SK-N-SH treated with all-trans-retinoic acid at 6 μM for 48 hours (cell line): ENCODE measurements at regions not wholly inside any gene's neighbourhood (a gene's known extent, or its start where the extent isn't known, plus 50 kb on each side); places are given as distances from the start of the nearest gene placed in this dataset.

ENCODE experiments used
- ATAC-seq: fragments of 200-7000 bp; cut with Tn5 transposase; 3 replicates; pipeline ENCODE4 v1.9.1; 2020; ENCODE audit warnings: mild to moderate bottlenecking, moderate library complexity
- ARNTL ChIP-seq: fragments of 450-650 bp; formaldehyde crosslinking; IDR thresholded peaks from 2 replicates; pipeline ENCODE4 v1.5.0; 2020; ENCODE audit warnings: low read depth, mild to moderate bottlenecking, moderate library complexity, borderline replicate concordance
- BACH2 ChIP-seq: fragments of 250-450 bp; sonication (Bioruptor Pico); IDR thresholded peaks from 2 replicates; pipeline ENCODE4 v1.9.0; 2021; ENCODE audit warnings: mild to moderate bottlenecking, borderline replicate concordance
- CSDC2 ChIP-seq: fragments of 250-450 bp; sonication (Bioruptor Pico); IDR thresholded peaks from 2 replicates; pipeline ENCODE4 v1.5.0; 2020; ENCODE audit warnings: mild to moderate bottlenecking, moderate library complexity
- ESRRG ChIP-seq: fragments of 250-450 bp; sonication (Bioruptor Pico); IDR thresholded peaks from 2 replicates; pipeline ENCODE4 v1.6.1; 2021; ENCODE audit warnings: mild to moderate bottlenecking
- GLIS3 ChIP-seq: fragments of 250-450 bp; sonication (Bioruptor Pico); IDR thresholded peaks from 2 replicates; pipeline ENCODE4 v1.5.0; 2020; ENCODE audit warnings: mild to moderate bottlenecking, moderate library complexity
- ISL1 ChIP-seq: fragments of 250-450 bp; sonication (Bioruptor Pico); IDR thresholded peaks from 2 replicates; pipeline ENCODE4 v2.1.2; 2022; ENCODE audit warnings: mild to moderate bottlenecking, moderate library complexity
- OSR1 ChIP-seq: fragments of 250-450 bp; sonication (Bioruptor Pico); IDR thresholded peaks from 2 replicates; pipeline ENCODE4 v1.8.0; 2022; ENCODE audit warnings: moderate library complexity, mild to moderate bottlenecking, inconsistent platforms
- PPARA ChIP-seq: fragments of 250-450 bp; sonication (Bioruptor Pico); IDR thresholded peaks from 2 replicates; pipeline ENCODE4 v1.5.0; 2020; ENCODE audit warnings: mild to moderate bottlenecking, borderline replicate concordance
- SNAI2 ChIP-seq: fragments of 250-450 bp; sonication (Bioruptor Pico); IDR thresholded peaks from 2 replicates; pipeline ENCODE4 v1.5.0; 2020; ENCODE audit warnings: mild to moderate bottlenecking, moderate library complexity
- TCF4 ChIP-seq: fragments of 250-450 bp; sonication (Bioruptor Pico); IDR thresholded peaks from 2 replicates; pipeline ENCODE4 v1.8.0; 2021; ENCODE audit warnings: mild to moderate bottlenecking, moderate library complexity, borderline replicate concordance
- TOX ChIP-seq: fragments of 250-450 bp; sonication (Bioruptor Pico); IDR thresholded peaks from 2 replicates; pipeline ENCODE4 v1.8.0; 2021; ENCODE audit warnings: mild to moderate bottlenecking, moderate library complexity, borderline replicate concordance
- ZC3H10 ChIP-seq: fragments of 250-450 bp; sonication (Bioruptor Pico); IDR thresholded peaks from 2 replicates; pipeline ENCODE4 v1.5.1; 2021; ENCODE audit warnings: mild to moderate bottlenecking, moderate library complexity
- ZFP3 ChIP-seq: fragments of 250-450 bp; sonication (Bioruptor Pico); IDR thresholded peaks from 2 replicates; pipeline ENCODE4 v1.5.0; 2020; ENCODE audit warnings: mild to moderate bottlenecking, moderate library complexity
- ZFP30 ChIP-seq: fragments of 450-650 bp; formaldehyde crosslinking; IDR thresholded peaks from 2 replicates; pipeline ENCODE4 v1.5.0; 2022; ENCODE audit warnings: mild to moderate bottlenecking, moderate library complexity
- ZNF565 ChIP-seq: fragments of 450-650 bp; formaldehyde crosslinking; conservative IDR thresholded peaks from 2 replicates; pipeline ENCODE4 v1.5.0; 2020; ENCODE audit warnings: low read depth, mild to moderate bottlenecking, moderate library complexity
- ZNF70 ChIP-seq: fragments of 450-650 bp; formaldehyde crosslinking; IDR thresholded peaks from 2 replicates; pipeline ENCODE4 v1.5.0; 2020; ENCODE audit warnings: mild to moderate bottlenecking, moderate library complexity
- ZNF8 ChIP-seq: fragments of 450-650 bp; formaldehyde crosslinking; IDR thresholded peaks from 2 replicates; pipeline ENCODE4 v1.5.0; 2020; ENCODE audit warnings: mild to moderate bottlenecking, moderate library complexity
- TF ChIP-seq, protein P1 (sequence below): fragments of 250-450 bp; sonication (Bioruptor Pico); IDR thresholded peaks from 2 replicates; pipeline ENCODE4 v1.5.0; 2020; ENCODE audit warnings: mild to moderate bottlenecking, moderate library complexity
- TF ChIP-seq, protein P2 (sequence below): fragments of 250-450 bp; sonication (Bioruptor Pico); IDR thresholded peaks from 2 replicates; pipeline ENCODE4 v1.8.0; 2021; ENCODE audit warnings: low read depth, mild to moderate bottlenecking, moderate library complexity, borderline replicate concordance
- TF ChIP-seq, protein P3 (sequence below): fragments of 250-450 bp; sonication (Bioruptor Pico); IDR thresholded peaks from 2 replicates; pipeline ENCODE4 v1.8.0; 2020; ENCODE audit warnings: mild to moderate bottlenecking, moderate library complexity, borderline replicate concordance
- TF ChIP-seq, protein P4 (sequence below): fragments of 250-450 bp; sonication (Bioruptor Pico); IDR thresholded peaks from 2 replicates; pipeline ENCODE4 v1.5.1; 2021; ENCODE audit warnings: mild to moderate bottlenecking, moderate library complexity

DNA sequence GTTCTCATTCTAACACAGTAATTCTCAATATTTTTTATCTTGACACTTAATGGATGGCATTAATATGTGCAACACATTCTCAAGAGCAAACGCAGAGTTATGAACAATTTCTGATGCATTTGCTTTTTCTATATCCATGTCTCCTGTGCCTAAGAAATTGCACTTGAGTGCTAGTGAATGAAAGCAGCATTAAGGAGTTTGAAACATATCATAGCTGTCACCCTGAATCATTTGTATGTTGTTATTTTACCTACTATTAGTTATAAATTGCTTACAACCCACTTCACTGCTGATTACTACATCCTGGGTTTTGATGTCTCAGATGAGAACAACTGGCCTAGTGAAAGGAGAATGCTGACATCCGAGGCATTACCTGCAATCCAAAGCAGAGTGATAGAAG, 387.3 kb downstream of the RASEF start (continued):
- TF ChIP-seq SNAI2 (no peak), TOX (no peak), ISL1 (no peak)

DNA sequence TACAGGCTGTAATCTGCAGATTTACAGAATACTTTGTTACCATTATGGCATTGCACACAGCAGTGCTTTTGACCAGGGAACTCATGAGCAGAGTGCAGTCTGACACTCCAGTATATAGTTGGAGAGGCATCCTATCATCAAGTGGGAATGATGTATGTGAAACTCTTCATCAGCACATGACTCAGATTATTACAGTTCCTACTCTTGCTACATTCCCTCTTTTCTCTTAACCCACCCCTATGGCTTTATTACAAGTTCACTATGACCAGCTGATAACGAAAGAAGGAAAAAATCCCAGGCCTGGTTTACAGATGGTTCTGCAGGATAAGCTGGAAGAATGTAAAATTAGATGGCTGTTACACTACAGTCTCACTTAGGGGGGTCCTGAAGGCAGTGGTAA, 385.9 kb downstream of the RASEF start:
- no peak for ATAC-seq
- no peak for TF ChIP-seq ISL1
- no peak for TF ChIP-seq ZNF565 (CRISPR knock-in tag)
- no peak for TF ChIP-seq CSDC2 (CRISPR knock-in tag)
- TF ChIP-seq, protein P1, sequence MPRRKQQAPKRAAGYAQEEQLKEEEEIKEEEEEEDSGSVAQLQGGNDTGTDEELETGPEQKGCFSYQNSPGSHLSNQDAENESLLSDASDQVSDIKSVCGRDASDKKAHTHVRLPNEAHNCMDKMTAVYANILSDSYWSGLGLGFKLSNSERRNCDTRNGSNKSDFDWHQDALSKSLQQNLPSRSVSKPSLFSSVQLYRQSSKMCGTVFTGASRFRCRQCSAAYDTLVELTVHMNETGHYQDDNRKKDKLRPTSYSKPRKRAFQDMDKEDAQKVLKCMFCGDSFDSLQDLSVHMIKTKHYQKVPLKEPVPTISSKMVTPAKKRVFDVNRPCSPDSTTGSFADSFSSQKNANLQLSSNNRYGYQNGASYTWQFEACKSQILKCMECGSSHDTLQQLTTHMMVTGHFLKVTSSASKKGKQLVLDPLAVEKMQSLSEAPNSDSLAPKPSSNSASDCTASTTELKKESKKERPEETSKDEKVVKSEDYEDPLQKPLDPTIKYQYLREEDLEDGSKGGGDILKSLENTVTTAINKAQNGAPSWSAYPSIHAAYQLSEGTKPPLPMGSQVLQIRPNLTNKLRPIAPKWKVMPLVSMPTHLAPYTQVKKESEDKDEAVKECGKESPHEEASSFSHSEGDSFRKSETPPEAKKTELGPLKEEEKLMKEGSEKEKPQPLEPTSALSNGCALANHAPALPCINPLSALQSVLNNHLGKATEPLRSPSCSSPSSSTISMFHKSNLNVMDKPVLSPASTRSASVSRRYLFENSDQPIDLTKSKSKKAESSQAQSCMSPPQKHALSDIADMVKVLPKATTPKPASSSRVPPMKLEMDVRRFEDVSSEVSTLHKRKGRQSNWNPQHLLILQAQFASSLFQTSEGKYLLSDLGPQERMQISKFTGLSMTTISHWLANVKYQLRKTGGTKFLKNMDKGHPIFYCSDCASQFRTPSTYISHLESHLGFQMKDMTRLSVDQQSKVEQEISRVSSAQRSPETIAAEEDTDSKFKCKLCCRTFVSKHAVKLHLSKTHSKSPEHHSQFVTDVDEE, result no peak
- TF ChIP-seq OSR1 (CRISPR knock-in tag), result no peak
- no peak for TF ChIP-seq ZFP3 (CRISPR knock-in tag)
- no peak for TF ChIP-seq GLIS3 (CRISPR knock-in tag)
- no peak for TF ChIP-seq TOX
- no peak for TF ChIP-seq ZC3H10 (CRISPR knock-in tag)
- no peak for TF ChIP-seq ZNF70 (CRISPR knock-in tag)
- TF ChIP-seq ARNTL, result no peak
- TF ChIP-seq BACH2 (CRISPR knock-in tag), result no peak
- TF ChIP-seq, protein P2, sequence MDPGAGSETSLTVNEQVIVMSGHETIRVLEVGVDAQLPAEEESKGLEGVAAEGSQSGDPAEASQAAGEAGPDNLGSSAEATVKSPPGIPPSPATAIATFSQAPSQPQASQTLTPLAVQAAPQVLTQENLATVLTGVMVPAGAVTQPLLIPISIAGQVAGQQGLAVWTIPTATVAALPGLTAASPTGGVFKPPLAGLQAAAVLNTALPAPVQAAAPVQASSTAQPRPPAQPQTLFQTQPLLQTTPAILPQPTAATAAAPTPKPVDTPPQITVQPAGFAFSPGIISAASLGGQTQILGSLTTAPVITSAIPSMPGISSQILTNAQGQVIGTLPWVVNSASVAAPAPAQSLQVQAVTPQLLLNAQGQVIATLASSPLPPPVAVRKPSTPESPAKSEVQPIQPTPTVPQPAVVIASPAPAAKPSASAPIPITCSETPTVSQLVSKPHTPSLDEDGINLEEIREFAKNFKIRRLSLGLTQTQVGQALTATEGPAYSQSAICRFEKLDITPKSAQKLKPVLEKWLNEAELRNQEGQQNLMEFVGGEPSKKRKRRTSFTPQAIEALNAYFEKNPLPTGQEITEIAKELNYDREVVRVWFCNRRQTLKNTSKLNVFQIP (CRISPR knock-in tag), result no peak
- TF ChIP-seq ESRRG (CRISPR knock-in tag), result no peak
- TF ChIP-seq, protein P3, sequence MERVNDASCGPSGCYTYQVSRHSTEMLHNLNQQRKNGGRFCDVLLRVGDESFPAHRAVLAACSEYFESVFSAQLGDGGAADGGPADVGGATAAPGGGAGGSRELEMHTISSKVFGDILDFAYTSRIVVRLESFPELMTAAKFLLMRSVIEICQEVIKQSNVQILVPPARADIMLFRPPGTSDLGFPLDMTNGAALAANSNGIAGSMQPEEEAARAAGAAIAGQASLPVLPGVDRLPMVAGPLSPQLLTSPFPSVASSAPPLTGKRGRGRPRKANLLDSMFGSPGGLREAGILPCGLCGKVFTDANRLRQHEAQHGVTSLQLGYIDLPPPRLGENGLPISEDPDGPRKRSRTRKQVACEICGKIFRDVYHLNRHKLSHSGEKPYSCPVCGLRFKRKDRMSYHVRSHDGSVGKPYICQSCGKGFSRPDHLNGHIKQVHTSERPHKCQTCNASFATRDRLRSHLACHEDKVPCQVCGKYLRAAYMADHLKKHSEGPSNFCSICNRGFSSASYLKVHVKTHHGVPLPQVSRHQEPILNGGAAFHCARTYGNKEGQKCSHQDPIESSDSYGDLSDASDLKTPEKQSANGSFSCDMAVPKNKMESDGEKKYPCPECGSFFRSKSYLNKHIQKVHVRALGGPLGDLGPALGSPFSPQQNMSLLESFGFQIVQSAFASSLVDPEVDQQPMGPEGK (CRISPR knock-in tag), result no peak
- TF ChIP-seq, protein P4, sequence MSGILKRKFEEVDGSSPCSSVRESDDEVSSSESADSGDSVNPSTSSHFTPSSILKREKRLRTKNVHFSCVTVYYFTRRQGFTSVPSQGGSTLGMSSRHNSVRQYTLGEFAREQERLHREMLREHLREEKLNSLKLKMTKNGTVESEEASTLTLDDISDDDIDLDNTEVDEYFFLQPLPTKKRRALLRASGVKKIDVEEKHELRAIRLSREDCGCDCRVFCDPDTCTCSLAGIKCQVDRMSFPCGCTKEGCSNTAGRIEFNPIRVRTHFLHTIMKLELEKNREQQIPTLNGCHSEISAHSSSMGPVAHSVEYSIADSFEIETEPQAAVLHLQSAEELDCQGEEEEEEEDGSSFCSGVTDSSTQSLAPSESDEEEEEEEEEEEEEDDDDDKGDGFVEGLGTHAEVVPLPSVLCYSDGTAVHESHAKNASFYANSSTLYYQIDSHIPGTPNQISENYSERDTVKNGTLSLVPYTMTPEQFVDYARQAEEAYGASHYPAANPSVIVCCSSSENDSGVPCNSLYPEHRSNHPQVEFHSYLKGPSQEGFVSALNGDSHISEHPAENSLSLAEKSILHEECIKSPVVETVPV (CRISPR knock-in tag), result no peak
- TF ChIP-seq ZNF8 (CRISPR knock-in tag), result no peak
- TF ChIP-seq TCF4 (CRISPR knock-in tag), result no peak
- no peak for TF ChIP-seq PPARA
- no peak for TF ChIP-seq ZFP30 (CRISPR knock-in tag)

DNA sequence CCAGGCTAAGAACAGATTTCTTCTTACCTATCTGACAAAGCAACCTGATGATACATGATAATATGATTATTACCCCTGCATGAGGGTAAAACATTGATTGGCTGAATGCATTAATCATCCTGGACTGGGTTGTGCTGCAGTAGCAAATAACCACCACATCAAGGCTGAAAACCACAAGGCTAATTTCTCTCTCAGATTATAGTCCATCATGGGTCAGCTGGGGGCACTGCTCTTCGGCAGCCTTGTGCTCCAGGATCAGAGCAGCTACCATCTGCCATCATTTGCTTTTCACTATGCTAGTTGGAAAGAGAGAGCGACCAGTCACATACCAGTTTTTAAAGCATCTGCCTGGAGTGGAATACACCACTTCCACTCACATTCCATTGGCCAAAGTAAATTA, 383.5 kb downstream of the RASEF start:
- no peak for ATAC-seq
- TF ChIP-seq, protein P2 (CRISPR knock-in tag), result no peak
